ENCODE measurements at regions not wholly inside any gene's neighbourhood (a gene's known extent, or its start where the extent isn't known, plus 50 kb on each side); places are given as distances from the start of the nearest gene placed in this dataset.

DNA sequence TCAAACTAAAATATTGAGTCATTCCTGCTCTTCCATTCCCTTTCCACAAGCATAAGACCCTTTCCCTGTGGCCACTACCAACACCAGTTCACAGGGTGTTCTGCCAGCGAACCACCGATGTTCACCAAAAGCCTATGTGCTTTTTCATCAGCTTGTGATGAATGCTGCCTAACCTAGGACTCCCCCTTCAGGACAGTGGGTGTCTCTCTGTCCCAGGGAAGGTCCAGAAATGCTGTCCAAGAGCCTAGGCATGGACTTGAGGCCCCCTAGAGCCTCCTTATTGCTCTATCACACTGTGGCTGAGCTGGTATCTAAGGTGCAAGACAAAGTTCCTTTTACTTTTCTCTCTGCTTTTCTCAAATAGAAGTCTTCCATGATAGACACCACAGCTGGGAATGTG is 1015.6 kb downstream of the PCDH19 start:
- TF ChIP-seq, protein P1, sequence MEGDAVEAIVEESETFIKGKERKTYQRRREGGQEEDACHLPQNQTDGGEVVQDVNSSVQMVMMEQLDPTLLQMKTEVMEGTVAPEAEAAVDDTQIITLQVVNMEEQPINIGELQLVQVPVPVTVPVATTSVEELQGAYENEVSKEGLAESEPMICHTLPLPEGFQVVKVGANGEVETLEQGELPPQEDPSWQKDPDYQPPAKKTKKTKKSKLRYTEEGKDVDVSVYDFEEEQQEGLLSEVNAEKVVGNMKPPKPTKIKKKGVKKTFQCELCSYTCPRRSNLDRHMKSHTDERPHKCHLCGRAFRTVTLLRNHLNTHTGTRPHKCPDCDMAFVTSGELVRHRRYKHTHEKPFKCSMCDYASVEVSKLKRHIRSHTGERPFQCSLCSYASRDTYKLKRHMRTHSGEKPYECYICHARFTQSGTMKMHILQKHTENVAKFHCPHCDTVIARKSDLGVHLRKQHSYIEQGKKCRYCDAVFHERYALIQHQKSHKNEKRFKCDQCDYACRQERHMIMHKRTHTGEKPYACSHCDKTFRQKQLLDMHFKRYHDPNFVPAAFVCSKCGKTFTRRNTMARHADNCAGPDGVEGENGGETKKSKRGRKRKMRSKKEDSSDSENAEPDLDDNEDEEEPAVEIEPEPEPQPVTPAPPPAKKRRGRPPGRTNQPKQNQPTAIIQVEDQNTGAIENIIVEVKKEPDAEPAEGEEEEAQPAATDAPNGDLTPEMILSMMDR (optimal IDR thresholded peaks at IDR 0.05 in 1 of 3, IDR thresholded peaks at IDR 0.05 in 1 of 3, conservative IDR thresholded peaks at IDR 0.05 in 1 of 3; ENCODE audit: extremely low read depth in 1 of 3, insufficient read depth in 2 of 3, low read length in 3 of 3): peak in 1 of 3 experiments; percentile 3
- TF ChIP-seq EZH2 (IDR thresholded peaks at IDR 0.05; ENCODE audit: low read length): no peak

Data from keratinocyte (primary cell).